ENCODE measurements at regions not wholly inside any gene's neighbourhood (a gene's known extent, or its start where the extent isn't known, plus 50 kb on each side); places are given as distances from the start of the nearest gene placed in this dataset.

DNA sequence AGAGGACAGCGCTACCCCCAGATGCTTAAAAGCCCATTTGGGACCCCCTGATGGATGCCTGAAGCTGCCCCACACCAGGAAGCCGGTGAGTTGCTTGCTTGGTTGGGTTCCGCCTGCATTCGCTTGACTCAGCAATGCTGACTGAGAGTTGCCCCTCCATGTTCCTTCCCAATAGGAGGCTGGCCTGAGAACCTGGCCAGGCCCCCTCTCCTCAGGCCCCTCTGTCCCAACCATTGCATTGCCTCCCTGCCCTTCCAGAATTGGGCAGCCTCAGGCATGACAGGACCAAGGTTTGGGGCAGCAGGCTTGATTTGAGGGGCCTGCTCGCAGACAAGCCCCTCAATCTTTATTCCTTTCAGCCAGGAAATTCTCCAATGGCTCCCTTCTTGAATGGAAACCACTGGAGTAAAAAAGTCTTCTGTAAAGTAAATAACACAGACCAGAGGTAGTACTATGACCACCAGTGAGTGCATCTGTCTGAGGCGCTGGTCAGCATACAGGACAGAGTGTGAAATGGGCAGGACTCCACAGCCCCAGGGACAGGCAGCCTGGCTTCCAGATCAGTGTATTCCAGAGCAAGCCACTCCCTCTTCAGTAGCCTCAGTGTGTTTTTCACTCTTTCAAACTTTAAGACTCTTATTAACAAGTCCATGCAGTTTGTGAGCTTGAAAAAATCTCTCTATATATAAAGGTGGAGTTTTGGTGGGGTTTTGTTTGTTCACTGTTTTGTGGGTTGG is 104.7 kb downstream of the C1QL2 start:
- DNase-seq (ENCODE audit: low read depth) = no peak
- TF ChIP-seq, protein P1, sequence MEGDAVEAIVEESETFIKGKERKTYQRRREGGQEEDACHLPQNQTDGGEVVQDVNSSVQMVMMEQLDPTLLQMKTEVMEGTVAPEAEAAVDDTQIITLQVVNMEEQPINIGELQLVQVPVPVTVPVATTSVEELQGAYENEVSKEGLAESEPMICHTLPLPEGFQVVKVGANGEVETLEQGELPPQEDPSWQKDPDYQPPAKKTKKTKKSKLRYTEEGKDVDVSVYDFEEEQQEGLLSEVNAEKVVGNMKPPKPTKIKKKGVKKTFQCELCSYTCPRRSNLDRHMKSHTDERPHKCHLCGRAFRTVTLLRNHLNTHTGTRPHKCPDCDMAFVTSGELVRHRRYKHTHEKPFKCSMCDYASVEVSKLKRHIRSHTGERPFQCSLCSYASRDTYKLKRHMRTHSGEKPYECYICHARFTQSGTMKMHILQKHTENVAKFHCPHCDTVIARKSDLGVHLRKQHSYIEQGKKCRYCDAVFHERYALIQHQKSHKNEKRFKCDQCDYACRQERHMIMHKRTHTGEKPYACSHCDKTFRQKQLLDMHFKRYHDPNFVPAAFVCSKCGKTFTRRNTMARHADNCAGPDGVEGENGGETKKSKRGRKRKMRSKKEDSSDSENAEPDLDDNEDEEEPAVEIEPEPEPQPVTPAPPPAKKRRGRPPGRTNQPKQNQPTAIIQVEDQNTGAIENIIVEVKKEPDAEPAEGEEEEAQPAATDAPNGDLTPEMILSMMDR (conservative IDR thresholded peaks at IDR 0.05; ENCODE audit: low read depth, low read length) = no peak
- H3K4me3 ChIP-seq (ENCODE audit: low read depth, low read length) = no peak overlapping the region

DNA sequence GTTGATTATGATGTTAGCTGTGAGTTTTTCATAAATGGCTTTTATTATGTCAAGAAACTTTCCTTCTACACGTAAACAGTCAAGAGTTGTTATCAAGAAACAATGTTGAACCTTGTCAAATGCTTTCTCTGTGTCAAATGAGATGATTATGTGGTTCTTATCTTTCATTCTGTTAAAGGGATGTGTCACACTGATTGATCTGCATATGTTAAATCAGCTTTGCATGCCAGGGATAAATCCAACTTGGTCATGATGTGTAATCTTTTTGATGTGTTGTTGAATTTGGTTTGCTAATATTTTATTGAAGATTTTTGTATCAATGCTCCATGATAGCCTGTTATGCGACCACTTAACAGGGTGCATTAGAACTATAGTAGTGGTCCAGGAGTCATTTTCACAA is 107.3 kb downstream of the C1QL2 start:
- TF ChIP-seq, protein P1 (conservative IDR thresholded peaks at IDR 0.05; ENCODE audit: low read depth, low read length) = no peak
- no peak for DNase-seq (ENCODE audit: low read depth)
- no peak overlapping the region for H3K4me3 ChIP-seq (ENCODE audit: low read depth, low read length)

DNA sequence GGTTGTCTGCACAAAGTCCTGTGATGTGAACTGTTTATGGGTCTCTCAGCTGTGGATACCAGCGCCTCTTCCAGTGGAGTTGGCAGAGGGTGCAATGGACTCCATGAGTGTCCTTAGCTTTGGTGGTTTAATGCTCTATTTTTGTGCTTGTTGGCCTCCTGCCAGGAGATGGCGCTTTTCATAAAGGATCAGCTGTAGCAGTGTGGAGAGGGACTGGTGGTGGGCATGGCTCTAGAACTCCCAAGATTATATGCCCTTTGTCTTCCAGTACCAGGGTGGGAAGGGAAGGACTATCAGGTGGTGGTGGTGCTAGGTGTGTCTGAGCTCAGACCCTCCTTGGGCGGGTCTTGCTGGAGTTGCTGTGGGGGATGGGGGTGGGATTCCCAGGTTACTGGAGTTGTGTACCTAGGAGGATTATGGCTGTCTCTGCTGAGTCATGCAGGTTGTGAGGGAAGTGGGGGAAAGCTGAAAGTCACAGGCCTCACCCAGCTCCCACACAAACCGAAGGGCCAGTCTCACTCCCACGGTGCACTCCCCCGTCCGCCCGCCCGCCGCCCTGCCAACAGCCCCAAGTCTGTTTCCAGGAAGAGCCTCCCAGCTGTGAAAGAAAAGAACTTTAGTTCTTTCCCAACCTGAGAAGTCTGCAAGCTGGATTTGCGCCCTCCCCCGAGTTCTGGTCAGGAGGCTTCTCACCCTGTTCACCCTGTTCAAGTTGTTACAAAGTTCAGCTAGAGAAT is 108.1 kb downstream of the MARCO start:
- TF ChIP-seq, protein P1 (conservative IDR thresholded peaks at IDR 0.05; ENCODE audit: low read depth, low read length) = peak; percentile 27
- no peak overlapping the region for H3K4me3 ChIP-seq (ENCODE audit: low read depth, low read length)
- DNase-seq (ENCODE audit: low read depth) = no peak

Data from epithelial cell of proximal tubule (primary cell).